ENCODE measurements at regions not wholly inside any gene's neighbourhood (a gene's known extent, or its start where the extent isn't known, plus 50 kb on each side); places are given as distances from the start of the nearest gene placed in this dataset.

GRCh38 chr19:30645946-30646577, 273.9 kb downstream of the ZNF536 start:
- no peak overlapping the region for H3K4me3 Mint-ChIP-seq
- H3K4me1 Mint-ChIP-seq: no peaks in the 10 kb centered on the region
- H3K36me3 Mint-ChIP-seq (ENCODE audit: low read depth): no peaks in the 10 kb centered on the region
- H3K27me3 Mint-ChIP-seq: peaks cover 6% of the 10 kb centered on the region
- CTCF ChIA-PET: interaction anchor here (0.6 kb wide), 1 partner anchor 17 kb away, joined by 4 read pairs; no protein-coding TSS in a partner anchor
- DNase-seq: no peak
- no peak overlapping the region for H3K27ac Mint-ChIP-seq
- POLR2A ChIA-PET: no interaction called here
- H3K9me3 Mint-ChIP-seq: no peaks in the 10 kb centered on the region

- Mint-ChIP-seq H3K9me3 (peaks cover 3% of the 10 kb centered on the region), H3K4me1 (no peaks in the 10 kb centered on the region), H3K27me3 (peaks cover 2% of the 10 kb centered on the region), H3K27ac (no peak overlapping the region), H3K36me3 (ENCODE audit: low read depth) (no peaks in the 10 kb centered on the region), H3K4me3 (no peak overlapping the region)
- ChIA-PET CTCF (interaction anchor here (2.1 kb wide), 1 partner anchor 11 kb away, joined by 5 read pairs; no protein-coding TSS in a partner anchor), POLR2A (no interaction called here)
- no peak for DNase-seq
These were observed 268.2 kb downstream of the ZNF536 start for GRCh38 chr19:30640252-30640965.

DNA sequence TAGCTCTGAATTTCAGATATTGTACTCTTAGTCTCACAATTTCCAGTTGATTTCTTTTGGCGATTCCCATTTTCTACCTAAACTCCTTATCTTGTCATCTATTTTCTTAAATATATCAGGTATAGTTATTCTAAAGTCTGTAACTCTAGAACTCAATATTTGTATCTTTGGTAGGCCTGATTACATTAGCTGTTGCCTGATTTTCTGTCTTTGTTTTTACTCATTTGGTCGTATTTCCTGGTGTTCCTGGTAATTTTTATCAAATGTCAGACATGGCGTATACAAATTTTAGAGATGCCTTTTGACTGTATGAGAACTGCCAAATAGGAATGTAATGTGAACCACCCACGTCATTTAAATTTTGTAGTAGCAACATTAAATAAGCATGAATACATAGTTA, 266.7 kb downstream of the ZNF536 start:
- Mint-ChIP-seq H3K4me1 (no peaks in the 10 kb centered on the region), H3K27me3 (peaks cover 2% of the 10 kb centered on the region), H3K36me3 (ENCODE audit: low read depth) (no peaks in the 10 kb centered on the region), H3K9me3 (peaks cover 3% of the 10 kb centered on the region), H3K27ac (no peak overlapping the region), H3K4me3 (no peak overlapping the region)
- no peak for DNase-seq
- POLR2A ChIA-PET: interaction anchor here (0.7 kb wide), 1 partner anchor 853 kb away, joined by 3 read pairs; no protein-coding TSS in a partner anchor
- CTCF ChIA-PET: no interaction called here

GRCh38 chr19:30637926-30638325, 265.7 kb downstream of the ZNF536 start:
- ChIA-PET CTCF (no interaction called here), POLR2A (no interaction called here)
- H3K4me1 Mint-ChIP-seq: no peaks in the 10 kb centered on the region
- H3K27me3 Mint-ChIP-seq: no peaks in the 10 kb centered on the region
- H3K9me3 Mint-ChIP-seq: peaks cover 3% of the 10 kb centered on the region
- no peak for DNase-seq
- no peak overlapping the region for H3K4me3 Mint-ChIP-seq
- no peak overlapping the region for H3K27ac Mint-ChIP-seq
- H3K36me3 Mint-ChIP-seq (ENCODE audit: low read depth): no peaks in the 10 kb centered on the region

DNA sequence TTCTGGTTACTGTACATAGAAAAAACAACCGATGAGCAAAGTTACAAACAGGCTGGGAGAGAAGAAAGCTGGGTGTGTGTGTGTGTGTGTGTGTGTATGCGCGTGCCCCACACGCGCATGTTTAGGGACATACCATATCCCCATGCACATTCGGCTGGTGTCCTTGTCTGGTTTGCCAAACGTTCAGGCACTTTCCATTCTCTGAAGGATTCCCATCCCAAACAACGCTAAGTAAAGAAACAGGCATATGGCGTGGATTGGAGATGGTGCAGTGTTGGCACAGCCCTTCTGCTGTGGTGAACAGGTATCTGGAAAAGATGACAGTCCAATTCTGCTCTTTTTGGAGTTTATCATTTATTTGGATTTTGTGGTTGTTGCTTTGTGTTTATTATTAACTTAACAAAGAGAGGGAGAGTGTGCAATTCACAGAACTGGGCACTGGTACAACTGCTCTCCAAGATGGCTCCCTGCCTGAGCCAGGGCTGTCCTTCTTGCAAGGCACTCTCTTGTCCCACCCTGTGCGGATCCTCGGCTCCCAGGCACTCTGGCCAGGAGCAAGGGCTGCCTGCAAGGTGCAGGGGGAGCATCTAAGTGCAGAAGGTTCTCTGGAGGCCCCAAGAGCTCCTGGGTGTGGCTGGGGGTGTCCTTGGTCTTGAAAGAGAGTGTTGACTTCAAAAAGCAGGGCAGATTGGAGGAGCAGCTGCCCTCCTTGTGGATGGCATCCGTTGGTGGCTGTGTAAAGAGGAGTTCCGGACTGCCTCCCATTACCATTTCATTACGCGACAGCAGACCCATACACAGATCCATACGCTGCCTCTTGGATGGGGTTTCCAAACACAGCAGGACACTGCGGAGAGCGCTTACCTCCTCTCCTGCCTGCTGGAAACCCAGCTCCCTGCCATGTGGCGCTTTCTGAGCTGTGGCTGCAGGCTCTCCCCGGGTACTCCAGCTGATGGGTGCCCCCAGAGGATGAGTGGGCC, 263.1 kb downstream of the ZNF536 start:
- Mint-ChIP-seq H3K27me3 (no peaks in the 10 kb centered on the region), H3K4me3 (no peak overlapping the region), H3K4me1 (no peaks in the 10 kb centered on the region), H3K9me3 (peaks cover 3% of the 10 kb centered on the region), H3K27ac (no peak overlapping the region), H3K36me3 (ENCODE audit: low read depth) (no peaks in the 10 kb centered on the region)
- DNase-seq: no peak
- POLR2A ChIA-PET: no interaction called here
- CTCF ChIA-PET: no interaction called here

DNA sequence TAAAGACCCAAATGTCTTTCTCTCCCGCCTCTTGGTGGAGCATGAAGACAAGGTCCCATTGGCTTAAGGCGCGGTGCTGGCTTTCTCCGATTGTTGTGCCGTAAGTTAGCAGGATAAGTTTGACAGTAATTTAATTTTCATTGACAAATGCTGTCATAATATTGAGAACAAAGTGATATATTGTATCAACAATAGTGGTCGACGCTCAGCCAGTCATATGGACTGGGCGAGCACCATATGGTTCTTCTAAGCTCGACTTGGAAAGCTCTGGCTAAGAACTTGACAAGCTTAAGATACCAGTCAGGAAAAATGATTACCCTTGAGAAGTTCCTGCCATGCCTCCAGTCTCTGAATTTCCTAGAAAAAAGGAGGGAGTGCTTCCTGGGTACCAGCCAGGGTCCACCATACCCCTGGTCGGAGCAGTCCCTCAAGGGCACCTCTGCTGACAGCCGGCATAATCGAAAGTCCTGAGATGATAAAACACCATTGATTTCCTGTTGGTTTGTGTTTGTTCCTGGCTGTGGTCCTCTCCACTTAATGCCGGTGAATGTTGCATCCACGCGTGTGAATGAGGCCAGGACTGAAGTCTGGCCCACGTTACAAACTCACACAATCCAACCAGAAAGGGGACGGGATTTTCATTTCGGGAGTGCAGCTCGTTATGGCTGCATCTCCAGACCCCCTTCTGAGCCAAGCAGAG, 262.1 kb downstream of the ZNF536 start:
- no peak overlapping the region for H3K27ac Mint-ChIP-seq
- no peaks in the 10 kb centered on the region for H3K4me1 Mint-ChIP-seq
- no peak for DNase-seq
- peaks cover 3% of the 10 kb centered on the region for H3K9me3 Mint-ChIP-seq
- no peaks in the 10 kb centered on the region for H3K27me3 Mint-ChIP-seq
- POLR2A ChIA-PET: no interaction called here
- CTCF ChIA-PET: no interaction called here
- H3K4me3 Mint-ChIP-seq: no peak overlapping the region
- no peaks in the 10 kb centered on the region for H3K36me3 Mint-ChIP-seq (ENCODE audit: low read depth)

- H3K27me3 Mint-ChIP-seq: no peaks in the 10 kb centered on the region
- H3K27ac Mint-ChIP-seq: no peak overlapping the region
- ChIA-PET POLR2A (no interaction called here), CTCF (no interaction called here)
- no peaks in the 10 kb centered on the region for H3K36me3 Mint-ChIP-seq (ENCODE audit: low read depth)
- H3K4me1 Mint-ChIP-seq: no peaks in the 10 kb centered on the region
- DNase-seq: no peak
- no peaks in the 10 kb centered on the region for H3K9me3 Mint-ChIP-seq
- no peak overlapping the region for H3K4me3 Mint-ChIP-seq
These were observed 258.8 kb downstream of the ZNF536 start for GRCh38 chr19:30631033-30631370.

DNA sequence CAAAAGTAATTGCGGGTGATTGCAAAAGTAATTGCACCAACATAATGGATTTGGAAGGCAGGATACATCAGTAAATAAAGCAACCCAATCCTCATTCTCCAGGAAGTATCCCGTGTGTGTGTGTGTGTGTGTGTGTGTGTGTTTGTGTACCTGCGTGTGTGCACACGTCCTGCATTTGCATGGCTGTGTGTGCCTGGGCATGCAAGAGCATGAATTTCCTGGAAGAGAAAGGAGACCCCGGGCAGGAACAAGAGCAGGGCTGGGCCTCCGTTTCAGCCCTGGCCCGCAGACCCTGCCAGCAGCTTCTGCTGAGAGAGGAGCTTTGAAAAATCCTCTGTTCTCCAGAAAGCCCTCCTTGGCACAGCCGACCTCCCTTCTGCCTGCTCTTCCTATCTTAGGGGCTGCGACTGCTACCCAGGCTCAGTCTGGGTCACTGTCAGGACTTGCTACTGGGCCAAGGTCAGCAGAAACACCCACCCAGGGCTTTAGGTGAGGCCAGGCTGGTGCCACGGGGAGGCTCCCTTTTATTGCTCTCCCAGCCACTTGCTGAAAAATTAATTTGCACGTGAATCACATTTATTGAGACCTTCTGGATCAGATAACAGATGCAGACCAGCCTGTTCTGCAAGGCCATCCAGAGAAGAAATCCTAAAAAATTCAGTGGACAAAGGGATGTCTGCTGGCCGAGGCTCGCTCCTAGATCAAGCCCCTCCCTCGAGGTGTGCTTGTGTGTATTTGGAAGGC, 258.3 kb downstream of the ZNF536 start:
- ChIA-PET CTCF (no interaction called here), POLR2A (no interaction called here)
- Mint-ChIP-seq H3K4me3 (no peak overlapping the region), H3K9me3 (no peaks in the 10 kb centered on the region), H3K36me3 (ENCODE audit: low read depth) (no peaks in the 10 kb centered on the region), H3K4me1 (no peaks in the 10 kb centered on the region), H3K27ac (no peak overlapping the region), H3K27me3 (no peaks in the 10 kb centered on the region)
- no peak for DNase-seq

GRCh38 chr19:30629086-30629485, 256.9 kb downstream of the ZNF536 start:
- CTCF ChIA-PET: no interaction called here
- Mint-ChIP-seq H3K9me3 (no peaks in the 10 kb centered on the region), H3K4me3 (no peak overlapping the region), H3K27me3 (no peaks in the 10 kb centered on the region), H3K27ac (no peak overlapping the region), H3K36me3 (ENCODE audit: low read depth) (no peaks in the 10 kb centered on the region), H3K4me1 (no peaks in the 10 kb centered on the region)
- POLR2A ChIA-PET: no interaction called here
- no peak for DNase-seq

- no peak for DNase-seq
- Mint-ChIP-seq H3K9me3 (peaks cover 8% of the 10 kb centered on the region), H3K27me3 (no peaks in the 10 kb centered on the region), H3K36me3 (ENCODE audit: low read depth) (no peaks in the 10 kb centered on the region), H3K4me3 (no peak overlapping the region), H3K27ac (no peak overlapping the region), H3K4me1 (no peaks in the 10 kb centered on the region)
- ChIA-PET POLR2A (no interaction called here), CTCF (no interaction called here)
These were observed 254.4 kb downstream of the ZNF536 start for GRCh38 chr19:30626626-30626966.

DNA sequence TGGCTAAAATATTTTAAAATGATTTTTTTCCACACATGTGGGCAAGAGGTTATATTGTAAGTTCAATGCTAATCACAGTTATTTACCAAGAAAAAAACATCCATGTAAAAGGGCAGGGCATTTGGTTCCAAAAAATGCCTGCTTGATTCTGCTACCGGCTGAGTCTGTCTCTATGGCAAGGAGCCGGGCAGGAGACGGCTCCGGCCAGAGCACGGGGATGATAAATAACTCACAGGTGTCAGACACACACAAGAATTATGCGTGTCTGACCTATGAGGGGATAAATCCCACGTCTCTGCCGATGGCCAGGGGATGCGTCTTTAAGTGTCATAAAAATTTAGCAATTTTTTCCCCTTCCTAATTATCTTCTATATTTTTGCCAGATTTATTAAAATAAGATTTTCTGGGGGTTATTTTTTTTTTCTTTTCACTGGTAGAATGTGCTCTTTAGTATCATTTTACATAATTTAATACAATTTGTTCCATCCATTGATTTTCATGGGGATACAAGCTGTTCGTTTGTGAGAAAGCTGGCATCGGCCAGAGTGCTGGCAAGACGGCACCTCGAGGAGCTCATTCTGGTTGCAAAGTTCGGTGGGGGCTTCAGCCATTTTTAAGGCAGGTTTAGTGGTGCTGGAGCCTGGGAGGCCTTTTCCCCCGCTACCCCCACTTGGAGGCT, 253.9 kb downstream of the ZNF536 start:
- ChIA-PET CTCF (no interaction called here), POLR2A (no interaction called here)

GRCh38 chr19:30622276-30622675, 250.1 kb downstream of the ZNF536 start:
- CTCF ChIA-PET: no interaction called here
- Mint-ChIP-seq H3K9me3 (peaks cover 8% of the 10 kb centered on the region), H3K27me3 (no peaks in the 10 kb centered on the region), H3K27ac (no peak overlapping the region), H3K4me1 (no peaks in the 10 kb centered on the region), H3K4me3 (no peak overlapping the region), H3K36me3 (ENCODE audit: low read depth) (no peaks in the 10 kb centered on the region)
- no peak for DNase-seq
- POLR2A ChIA-PET: no interaction called here

More for the DNA sequence above, 253.9 kb downstream of the ZNF536 start:
- Mint-ChIP-seq H3K27me3 (no peaks in the 10 kb centered on the region), H3K4me1 (no peaks in the 10 kb centered on the region), H3K36me3 (ENCODE audit: low read depth) (no peaks in the 10 kb centered on the region), H3K27ac (no peak overlapping the region), H3K4me3 (no peak overlapping the region), H3K9me3 (peaks cover 8% of the 10 kb centered on the region)
- no peak for DNase-seq
